Ishikawa (cell line): ENCODE measurements at regions not wholly inside any gene's neighbourhood (a gene's known extent, or its start where the extent isn't known, plus 50 kb on each side); places are given as distances from the start of the nearest gene placed in this dataset.

ENCODE experiments used
- CEBPB ChIP-seq: IDR thresholded peaks from 2 replicates; pipeline ENCODE4 v1.6.1; 2012
- CREB1 ChIP-seq: IDR thresholded peaks from 2 replicates; pipeline ENCODE4 v1.6.1; 2012; ENCODE audit warnings: low read depth
- EGR1 ChIP-seq: IDR thresholded peaks from 2 replicates; pipeline ENCODE4 v1.6.1; 2012
- EP300 ChIP-seq: IDR thresholded peaks from 2 replicates; pipeline ENCODE4 v1.6.1; 2012; ENCODE audit warnings: borderline replicate concordance
- FOXM1 ChIP-seq: IDR thresholded peaks from 2 replicates; pipeline ENCODE4 v1.6.1; 2012; ENCODE audit warnings: low read depth, borderline replicate concordance
- NFIC ChIP-seq: IDR thresholded peaks from 2 replicates; pipeline ENCODE4 v1.6.1; 2012
- RAD21 ChIP-seq: IDR thresholded peaks from 2 replicates; pipeline ENCODE4 v1.6.1; 2012; ENCODE audit warnings: low read depth
- TAF1 ChIP-seq: IDR thresholded peaks from 2 replicates; pipeline ENCODE4 v1.6.1; 2012; ENCODE audit warnings: low read depth, mild to moderate bottlenecking
- TCF12 ChIP-seq: IDR thresholded peaks from 2 replicates; pipeline ENCODE4 v1.6.1; 2012; ENCODE audit warnings: low read depth
- TEAD4 ChIP-seq: IDR thresholded peaks from 2 replicates; pipeline ENCODE4 v1.6.1; 2012
- YY1 ChIP-seq: IDR thresholded peaks from 2 replicates; pipeline ENCODE4 v1.6.1; 2012; ENCODE audit warnings: low read depth
- ZBTB7A ChIP-seq: IDR thresholded peaks from 2 replicates; pipeline ENCODE4 v1.6.1; 2012; ENCODE audit warnings: low read depth
- TF ChIP-seq, protein P1 (sequence below): IDR thresholded peaks from 2 replicates; pipeline ENCODE4 v1.6.1; 2012
- TF ChIP-seq, protein P2 (sequence below): IDR thresholded peaks from 2 replicates; pipeline ENCODE4 v1.6.1; 2012
- TF ChIP-seq, protein P3 (sequence below): IDR thresholded peaks from 2 replicates; pipeline ENCODE4 v1.6.1; 2012; ENCODE audit warnings: low read depth, mild to moderate bottlenecking

DNA sequence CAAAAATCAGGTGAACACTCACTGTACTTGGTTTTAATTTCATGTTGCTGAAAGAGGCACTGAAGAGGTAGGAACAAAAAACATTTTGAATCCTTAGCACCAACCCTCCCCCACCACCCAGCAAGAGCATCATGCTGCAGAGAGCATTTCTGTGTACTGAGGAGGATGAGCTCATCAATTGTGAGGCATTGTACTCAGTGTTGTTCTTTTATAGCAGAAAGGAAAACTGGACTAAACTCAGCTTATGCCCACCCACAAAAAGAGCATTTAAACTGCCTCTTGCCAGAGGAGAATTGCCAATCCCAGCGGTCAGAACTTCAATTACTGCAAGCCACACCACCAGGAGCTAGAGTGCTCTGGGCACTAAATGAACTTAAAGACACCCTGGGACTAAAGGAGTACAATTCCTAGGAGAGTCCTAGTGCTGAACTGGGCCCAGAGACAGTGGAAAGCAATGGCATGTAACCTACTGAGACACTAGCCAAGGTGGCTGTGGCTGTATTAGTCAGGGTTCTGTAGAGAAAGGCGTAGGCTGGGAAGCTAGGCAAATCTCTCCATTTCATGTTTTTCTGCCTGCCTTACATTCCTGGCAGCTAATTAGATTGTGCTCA, 280.7 kb upstream of the KLHL4 start:
- TF ChIP-seq RAD21, result no peak
- TF ChIP-seq NFIC, result no peak
- TF ChIP-seq TEAD4, result no peak
- TF ChIP-seq EP300, result no peak
- TF ChIP-seq, protein P1, sequence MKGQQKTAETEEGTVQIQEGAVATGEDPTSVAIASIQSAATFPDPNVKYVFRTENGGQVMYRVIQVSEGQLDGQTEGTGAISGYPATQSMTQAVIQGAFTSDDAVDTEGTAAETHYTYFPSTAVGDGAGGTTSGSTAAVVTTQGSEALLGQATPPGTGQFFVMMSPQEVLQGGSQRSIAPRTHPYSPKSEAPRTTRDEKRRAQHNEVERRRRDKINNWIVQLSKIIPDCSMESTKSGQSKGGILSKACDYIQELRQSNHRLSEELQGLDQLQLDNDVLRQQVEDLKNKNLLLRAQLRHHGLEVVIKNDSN, result no peak
- TF ChIP-seq TAF1, result no peak
- TF ChIP-seq, protein P2, sequence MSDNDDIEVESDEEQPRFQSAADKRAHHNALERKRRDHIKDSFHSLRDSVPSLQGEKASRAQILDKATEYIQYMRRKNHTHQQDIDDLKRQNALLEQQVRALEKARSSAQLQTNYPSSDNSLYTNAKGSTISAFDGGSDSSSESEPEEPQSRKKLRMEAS, result no peak
- no peak for TF ChIP-seq YY1
- TF ChIP-seq, protein P3, sequence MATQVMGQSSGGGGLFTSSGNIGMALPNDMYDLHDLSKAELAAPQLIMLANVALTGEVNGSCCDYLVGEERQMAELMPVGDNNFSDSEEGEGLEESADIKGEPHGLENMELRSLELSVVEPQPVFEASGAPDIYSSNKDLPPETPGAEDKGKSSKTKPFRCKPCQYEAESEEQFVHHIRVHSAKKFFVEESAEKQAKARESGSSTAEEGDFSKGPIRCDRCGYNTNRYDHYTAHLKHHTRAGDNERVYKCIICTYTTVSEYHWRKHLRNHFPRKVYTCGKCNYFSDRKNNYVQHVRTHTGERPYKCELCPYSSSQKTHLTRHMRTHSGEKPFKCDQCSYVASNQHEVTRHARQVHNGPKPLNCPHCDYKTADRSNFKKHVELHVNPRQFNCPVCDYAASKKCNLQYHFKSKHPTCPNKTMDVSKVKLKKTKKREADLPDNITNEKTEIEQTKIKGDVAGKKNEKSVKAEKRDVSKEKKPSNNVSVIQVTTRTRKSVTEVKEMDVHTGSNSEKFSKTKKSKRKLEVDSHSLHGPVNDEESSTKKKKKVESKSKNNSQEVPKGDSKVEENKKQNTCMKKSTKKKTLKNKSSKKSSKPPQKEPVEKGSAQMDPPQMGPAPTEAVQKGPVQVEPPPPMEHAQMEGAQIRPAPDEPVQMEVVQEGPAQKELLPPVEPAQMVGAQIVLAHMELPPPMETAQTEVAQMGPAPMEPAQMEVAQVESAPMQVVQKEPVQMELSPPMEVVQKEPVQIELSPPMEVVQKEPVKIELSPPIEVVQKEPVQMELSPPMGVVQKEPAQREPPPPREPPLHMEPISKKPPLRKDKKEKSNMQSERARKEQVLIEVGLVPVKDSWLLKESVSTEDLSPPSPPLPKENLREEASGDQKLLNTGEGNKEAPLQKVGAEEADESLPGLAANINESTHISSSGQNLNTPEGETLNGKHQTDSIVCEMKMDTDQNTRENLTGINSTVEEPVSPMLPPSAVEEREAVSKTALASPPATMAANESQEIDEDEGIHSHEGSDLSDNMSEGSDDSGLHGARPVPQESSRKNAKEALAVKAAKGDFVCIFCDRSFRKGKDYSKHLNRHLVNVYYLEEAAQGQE, result no peak
- no peak for TF ChIP-seq EGR1
- TF ChIP-seq CREB1, result no peak
- TF ChIP-seq ZBTB7A, result no peak

DNA sequence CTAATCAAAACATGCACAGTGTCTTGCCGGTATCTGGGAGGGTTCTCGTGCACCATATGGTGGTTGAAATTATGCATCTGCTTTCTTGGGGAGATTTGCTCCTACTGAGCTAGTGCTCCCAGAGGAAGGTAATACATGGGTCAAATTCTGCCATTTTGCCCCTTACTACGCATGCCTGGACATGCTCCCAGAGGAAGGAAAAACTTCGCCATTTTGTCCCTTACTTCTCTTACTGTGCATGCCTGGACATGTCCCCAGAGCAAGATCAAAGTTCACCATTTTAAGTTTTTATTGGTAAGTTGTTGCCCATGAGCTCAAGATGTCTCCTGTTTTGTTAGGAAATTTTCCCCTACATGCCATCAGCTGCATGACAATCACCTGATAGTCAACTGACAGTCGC, 252.1 kb upstream of the KLHL4 start:
- TF ChIP-seq EGR1, result no peak
- TF ChIP-seq EP300, result no peak
- no peak for TF ChIP-seq TCF12
- TF ChIP-seq TEAD4, result no peak
- no peak for TF ChIP-seq ZBTB7A
- no peak for TF ChIP-seq YY1
- no peak for TF ChIP-seq NFIC
- TF ChIP-seq TAF1, result no peak
- TF ChIP-seq CEBPB, result no peak

DNA sequence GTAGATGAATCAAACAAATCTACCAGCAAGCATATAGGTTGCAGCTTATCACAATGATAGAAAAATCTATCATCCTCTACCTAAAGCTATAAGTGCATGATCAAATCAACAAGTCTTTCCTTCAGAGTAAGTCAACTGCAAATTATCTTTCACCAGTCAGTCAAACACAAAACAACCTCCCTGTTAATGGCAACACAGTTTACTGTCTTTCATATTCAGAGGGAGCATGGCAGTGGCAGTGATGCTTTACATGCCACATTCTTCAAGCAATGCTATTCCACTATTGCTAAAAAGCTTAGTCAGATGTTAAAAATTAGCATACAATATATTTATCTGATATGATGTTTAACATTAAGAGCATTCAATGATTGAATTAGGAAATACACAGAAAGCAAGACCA, 245.1 kb upstream of the KLHL4 start:
- no peak for TF ChIP-seq YY1
- TF ChIP-seq TCF12, result no peak
- TF ChIP-seq EP300, result no peak
- TF ChIP-seq, protein P2, result no peak

DNA sequence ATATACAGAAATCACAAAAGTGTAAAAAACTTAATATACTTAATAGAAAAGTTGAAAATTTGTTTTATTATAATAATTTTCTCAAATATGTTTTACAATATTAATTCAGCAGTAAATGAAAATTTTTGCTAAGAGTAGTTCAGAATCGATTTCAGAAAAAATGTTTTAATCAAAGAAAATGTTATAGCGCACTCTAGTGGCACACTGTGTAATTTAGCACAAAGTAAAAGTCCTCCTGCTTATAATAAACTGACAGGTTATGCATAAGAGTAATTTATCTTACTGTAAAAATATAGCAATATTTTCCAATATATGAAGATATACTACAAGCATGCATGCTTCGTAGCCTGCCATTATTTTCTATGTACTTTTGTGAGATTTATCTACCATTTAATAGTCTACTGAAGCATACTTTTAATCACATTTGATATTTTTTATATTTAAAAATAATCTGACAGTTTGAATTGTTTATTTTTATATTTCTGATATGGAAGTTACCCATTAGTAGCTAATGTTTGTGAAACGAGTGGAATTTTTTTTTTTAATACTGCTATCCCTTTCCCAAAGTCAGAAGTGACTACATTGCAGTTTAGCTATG, 217.9 kb upstream of the KLHL4 start:
- no peak for TF ChIP-seq EP300
- TF ChIP-seq TCF12, result no peak
- peak; percentile 46 for TF ChIP-seq RAD21

DNA sequence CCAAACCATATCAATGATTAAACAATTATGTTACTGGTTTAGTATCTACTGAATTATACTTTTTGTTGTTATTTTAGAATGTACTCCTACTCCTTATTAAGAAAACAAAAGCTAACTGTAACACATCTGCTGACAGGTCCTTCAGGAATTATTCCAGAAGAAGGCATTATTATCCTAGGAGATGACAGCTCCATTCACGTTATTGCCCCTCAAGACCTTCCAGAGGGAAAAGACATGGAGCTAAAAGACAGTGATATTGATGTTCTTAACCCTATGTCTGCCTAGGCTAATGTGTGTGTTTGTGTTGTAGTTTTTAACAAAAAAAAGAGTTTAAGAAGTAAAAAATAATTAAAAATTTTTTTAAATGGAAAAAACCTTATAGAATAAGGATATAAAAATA, 206.8 kb upstream of the KLHL4 start:
- TF ChIP-seq TCF12 (no peak), CEBPB (no peak), EP300 (no peak), ZBTB7A (no peak), FOXM1 (no peak), RAD21 (no peak), EGR1 (no peak), CREB1 (no peak), TAF1 (no peak)
- TF ChIP-seq, protein P2, result no peak
- TF ChIP-seq, protein P1, result no peak
- TF ChIP-seq, protein P3, result no peak

DNA sequence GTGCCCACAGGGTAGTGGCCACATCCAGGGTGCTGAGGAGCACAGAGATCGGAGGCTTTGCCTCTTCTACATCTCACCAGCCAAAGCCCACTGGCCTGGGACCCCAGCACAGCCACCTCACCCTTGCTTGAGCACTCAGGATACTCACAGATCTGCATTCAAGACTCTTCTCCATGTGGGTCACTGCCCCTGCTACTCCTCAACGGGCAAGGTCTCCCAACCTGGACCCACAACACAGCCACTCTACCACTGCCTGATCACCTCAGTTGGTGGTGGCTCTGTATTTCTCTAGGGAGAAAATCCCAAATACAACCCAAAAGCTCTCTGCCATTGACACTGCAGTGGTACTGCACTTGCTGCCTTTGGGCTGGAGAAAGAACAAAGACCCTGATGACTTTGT, 190.3 kb upstream of the KLHL4 start:
- no peak for TF ChIP-seq CEBPB
- TF ChIP-seq NFIC, result no peak
- no peak for TF ChIP-seq ZBTB7A
- TF ChIP-seq, protein P1, result no peak
- no peak for TF ChIP-seq EP300
- TF ChIP-seq CREB1, result no peak
- TF ChIP-seq TAF1, result no peak
- TF ChIP-seq TCF12, result no peak
- no peak for TF ChIP-seq RAD21
- TF ChIP-seq EGR1, result no peak
- TF ChIP-seq YY1, result no peak
- TF ChIP-seq, protein P3, result no peak
- TF ChIP-seq TEAD4, result no peak
